ENCODE measurements at regions not wholly inside any gene's neighbourhood (a gene's known extent, or its start where the extent isn't known, plus 50 kb on each side); places are given as distances from the start of the nearest gene placed in this dataset.

- no peak for TF ChIP-seq EP300 (conservative IDR thresholded peaks at IDR 0.05; ENCODE audit: poor library complexity, severe bottlenecking)
- TF ChIP-seq TAF1 (IDR thresholded peaks at IDR 0.05; ENCODE audit: low read depth) = no peak
- no peak for TF ChIP-seq CTCF (IDR thresholded peaks at IDR 0.05; ENCODE audit: poor library complexity, severe bottlenecking)
Measured at GRCh38 chr4:132015321-132015720, 1133.8 kb upstream of the PCDH10 start.
